ENCODE measurements at regions not wholly inside any gene's neighbourhood (a gene's known extent, or its start where the extent isn't known, plus 50 kb on each side); places are given as distances from the start of the nearest gene placed in this dataset.

DNA sequence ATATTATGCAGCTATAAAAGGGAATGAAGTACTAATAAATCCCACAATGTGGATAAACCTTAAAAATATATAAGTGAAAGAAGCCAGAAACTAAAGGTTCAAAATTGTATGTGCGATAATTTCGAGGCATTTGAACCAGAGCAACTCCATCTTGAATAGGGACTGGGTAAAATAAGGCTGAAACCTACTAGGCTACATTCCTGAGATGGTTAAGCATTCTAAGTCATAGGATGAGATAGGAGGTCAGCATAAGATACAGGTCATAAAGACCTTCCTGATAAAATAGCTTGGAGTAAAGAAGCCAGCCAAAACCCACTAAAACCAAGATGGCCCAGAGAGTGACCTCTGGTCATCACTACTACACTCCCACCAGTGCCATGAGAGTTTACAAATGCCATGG, 103.1 kb downstream of the SLC16A1 start:
- CTCF ChIA-PET (ENCODE audit: unreplicated experiment) = no interaction called here
- H3K79me2 ChIP-seq (ENCODE audit: insufficient read depth, low read depth, low read length) = no peaks in the 10 kb centered on the region
- no peaks in the 10 kb centered on the region for H3K4me1 ChIP-seq (ENCODE audit: insufficient read depth, low read length, poor library complexity, severe bottlenecking)
- no TSS peak for BruUV-seq (replicated peaks)
- H3K4me2 ChIP-seq (ENCODE audit: low read length) = no peak overlapping the region
- no peak overlapping the region for H3K4me3 ChIP-seq (ENCODE audit: low read depth, low read length, poor library complexity, severe bottlenecking)
- intact Hi-C loops (cut with micrococcal nuclease; ENCODE audit: unreplicated experiment) = no loop called here
- H3K9me3 ChIP-seq (ENCODE audit: low read length) = no peaks in the 10 kb centered on the region
- DNase-seq (ENCODE audit: low spot score) = no peak
- no peak overlapping the region for H3K27ac ChIP-seq (ENCODE audit: low read depth, low read length, poor library complexity, severe bottlenecking)
- TF ChIP-seq, protein P1, sequence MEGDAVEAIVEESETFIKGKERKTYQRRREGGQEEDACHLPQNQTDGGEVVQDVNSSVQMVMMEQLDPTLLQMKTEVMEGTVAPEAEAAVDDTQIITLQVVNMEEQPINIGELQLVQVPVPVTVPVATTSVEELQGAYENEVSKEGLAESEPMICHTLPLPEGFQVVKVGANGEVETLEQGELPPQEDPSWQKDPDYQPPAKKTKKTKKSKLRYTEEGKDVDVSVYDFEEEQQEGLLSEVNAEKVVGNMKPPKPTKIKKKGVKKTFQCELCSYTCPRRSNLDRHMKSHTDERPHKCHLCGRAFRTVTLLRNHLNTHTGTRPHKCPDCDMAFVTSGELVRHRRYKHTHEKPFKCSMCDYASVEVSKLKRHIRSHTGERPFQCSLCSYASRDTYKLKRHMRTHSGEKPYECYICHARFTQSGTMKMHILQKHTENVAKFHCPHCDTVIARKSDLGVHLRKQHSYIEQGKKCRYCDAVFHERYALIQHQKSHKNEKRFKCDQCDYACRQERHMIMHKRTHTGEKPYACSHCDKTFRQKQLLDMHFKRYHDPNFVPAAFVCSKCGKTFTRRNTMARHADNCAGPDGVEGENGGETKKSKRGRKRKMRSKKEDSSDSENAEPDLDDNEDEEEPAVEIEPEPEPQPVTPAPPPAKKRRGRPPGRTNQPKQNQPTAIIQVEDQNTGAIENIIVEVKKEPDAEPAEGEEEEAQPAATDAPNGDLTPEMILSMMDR (conservative IDR thresholded peaks at IDR 0.05; ENCODE audit: low read length) = no peak
- no peak for TF ChIP-seq EZH2phosphoT487 (IDR thresholded peaks at IDR 0.05; ENCODE audit: borderline replicate concordance, low read depth, low read length)
- H3K9me2 ChIP-seq (ENCODE audit: insufficient read depth, low read length) = no peaks in the 10 kb centered on the region
- POLR2A ChIA-PET = no interaction called here
- no peaks in the 10 kb centered on the region for H3K36me3 ChIP-seq (ENCODE audit: insufficient read depth, low read length)
- H4K20me1 ChIP-seq (ENCODE audit: insufficient read depth, low read length) = no peaks in the 10 kb centered on the region
- no peak overlapping the region for H2AFZ ChIP-seq (ENCODE audit: low read length)

DNA sequence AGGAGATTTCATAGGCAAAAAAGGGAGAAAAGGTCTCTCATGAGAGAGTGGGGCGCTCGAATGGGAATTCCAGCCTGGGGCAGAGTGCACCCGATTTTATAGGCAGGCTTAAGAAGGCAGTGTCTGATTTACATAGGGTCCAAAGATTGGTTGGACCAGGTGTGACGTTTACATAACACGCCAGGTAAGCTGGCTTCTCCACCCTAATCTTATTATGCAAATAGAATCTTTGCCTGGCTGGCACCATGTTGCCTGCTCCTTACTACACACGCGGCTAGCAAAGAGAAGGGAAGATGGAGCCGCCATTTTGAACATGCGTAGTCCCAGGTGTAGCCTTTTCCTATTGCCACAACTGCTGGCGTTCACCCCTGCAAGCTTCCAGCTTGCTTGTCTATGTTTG, 103.7 kb downstream of the SLC16A1 start:
- ChIA-PET CTCF (ENCODE audit: unreplicated experiment) (no interaction called here), POLR2A (interaction anchor here (0.7 kb wide), 1 partner anchor 920 kb away, joined by 4 read pairs; no protein-coding TSS in a partner anchor)
- BruUV-seq (replicated peaks) = no TSS peak
- Histone ChIP-seq H3K4me3 (ENCODE audit: low read depth, low read length, poor library complexity, severe bottlenecking) (no peak overlapping the region), H3K4me1 (ENCODE audit: insufficient read depth, low read length, poor library complexity, severe bottlenecking) (no peaks in the 10 kb centered on the region), H3K27ac (ENCODE audit: low read depth, low read length, poor library complexity, severe bottlenecking) (no peak overlapping the region), H3K79me2 (ENCODE audit: insufficient read depth, low read depth, low read length) (no peaks in the 10 kb centered on the region), H4K20me1 (ENCODE audit: insufficient read depth, low read length) (no peaks in the 10 kb centered on the region), H3K9me2 (ENCODE audit: insufficient read depth, low read length) (no peaks in the 10 kb centered on the region), H3K4me2 (ENCODE audit: low read length) (no peak overlapping the region), H2AFZ (ENCODE audit: low read length) (no peak overlapping the region), H3K36me3 (ENCODE audit: insufficient read depth, low read length) (no peaks in the 10 kb centered on the region), H3K9me3 (ENCODE audit: low read length) (no peaks in the 10 kb centered on the region)
- intact Hi-C loops (cut with micrococcal nuclease; ENCODE audit: unreplicated experiment) = no loop called here
- no peak for TF ChIP-seq EZH2phosphoT487 (IDR thresholded peaks at IDR 0.05; ENCODE audit: borderline replicate concordance, low read depth, low read length)
- TF ChIP-seq, protein P1 (conservative IDR thresholded peaks at IDR 0.05; ENCODE audit: low read length) = no peak
- DNase-seq (ENCODE audit: low spot score) = no peak

DNA sequence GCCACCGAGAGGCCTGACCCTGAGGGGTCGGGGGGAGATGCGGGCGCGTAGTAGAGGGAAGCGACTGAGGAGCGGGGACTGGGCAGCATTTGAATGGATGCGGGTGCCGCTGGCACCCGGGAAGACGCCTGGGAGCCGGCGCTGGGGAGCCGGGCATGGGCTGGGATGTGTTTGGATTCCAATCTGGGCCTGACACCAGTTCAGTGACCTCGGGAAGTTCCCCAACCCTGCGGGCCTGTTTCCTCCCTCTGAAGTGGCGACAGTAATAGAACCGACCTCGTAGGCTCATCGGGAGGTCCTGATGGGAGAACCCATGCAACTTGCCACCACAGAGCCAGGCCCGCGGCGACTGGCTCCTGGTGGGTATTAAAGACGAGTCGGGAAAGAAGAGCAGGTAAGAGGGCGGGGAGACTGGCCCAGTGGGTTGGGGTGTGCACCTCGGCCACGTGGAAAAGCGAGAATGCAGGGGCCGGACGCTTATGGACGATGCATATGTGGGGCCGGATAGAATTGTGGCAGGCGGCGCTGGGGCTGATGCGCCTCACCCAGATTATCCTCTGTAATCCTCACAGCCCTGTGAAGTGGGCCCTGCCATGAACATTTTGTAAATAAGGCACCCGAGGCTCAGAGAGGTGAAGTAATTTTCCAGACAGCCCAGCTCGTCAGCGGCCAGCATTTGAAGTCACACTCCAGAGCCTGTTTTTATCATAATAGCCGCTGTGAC, 105.8 kb downstream of the SLC16A1 start:
- intact Hi-C loops (cut with micrococcal nuclease; ENCODE audit: unreplicated experiment) = no loop called here
- no peak for DNase-seq (ENCODE audit: low spot score)
- Histone ChIP-seq H3K9me2 (ENCODE audit: insufficient read depth, low read length) (no peaks in the 10 kb centered on the region), H3K79me2 (ENCODE audit: insufficient read depth, low read depth, low read length) (no peaks in the 10 kb centered on the region), H3K36me3 (ENCODE audit: insufficient read depth, low read length) (no peaks in the 10 kb centered on the region), H4K20me1 (ENCODE audit: insufficient read depth, low read length) (no peaks in the 10 kb centered on the region), H3K4me1 (ENCODE audit: insufficient read depth, low read length, poor library complexity, severe bottlenecking) (no peaks in the 10 kb centered on the region), H3K27ac (ENCODE audit: low read depth, low read length, poor library complexity, severe bottlenecking) (no peak overlapping the region), H3K9me3 (ENCODE audit: low read length) (no peaks in the 10 kb centered on the region), H2AFZ (ENCODE audit: low read length) (no peak overlapping the region), H3K4me2 (ENCODE audit: low read length) (no peak overlapping the region), H3K4me3 (ENCODE audit: low read depth, low read length, poor library complexity, severe bottlenecking) (no peak overlapping the region)
- TF ChIP-seq EZH2phosphoT487 (IDR thresholded peaks at IDR 0.05; ENCODE audit: borderline replicate concordance, low read depth, low read length) = no peak
- TF ChIP-seq, protein P1 (conservative IDR thresholded peaks at IDR 0.05; ENCODE audit: low read length) = no peak
- ChIA-PET CTCF (ENCODE audit: unreplicated experiment) (no interaction called here), POLR2A (no interaction called here)
- no TSS peak for BruUV-seq (replicated peaks)
